ENCODE measurements at regions not wholly inside any gene's neighbourhood (a gene's known extent, or its start where the extent isn't known, plus 50 kb on each side); places are given as distances from the start of the nearest gene placed in this dataset.
"Not testable (repeated sequence)": the region's sequence is repeated elsewhere in the genome, so short reads cannot be mapped to it uniquely, and the experiment has no call there.

- no peak for DNase-seq (ENCODE audit: low read depth in 2 of 2)
Measured at GRCh38 chrY:21033363-21033762, 277.5 kb downstream of the RPS4Y2 start.

GRCh38 chrY:21034151-21035061 lies 278.5 kb downstream of the RPS4Y2 start:
- DNase-seq (ENCODE audit: low read depth in 2 of 2): peak; percentile 16 to 19

- not testable (repeated sequence) for DNase-seq (ENCODE audit: low read depth in 2 of 2)
Measured at GRCh38 chrY:21037398-21037797, 281.5 kb downstream of the RPS4Y2 start.

- no peak for DNase-seq (ENCODE audit: low read depth in 2 of 2)
Measured at GRCh38 chrY:21039811-21040210, 283.9 kb downstream of the RPS4Y2 start.

- not testable (repeated sequence) for DNase-seq (ENCODE audit: low read depth in 2 of 2)
Measured at GRCh38 chrY:21040711-21041110, 284.8 kb downstream of the RPS4Y2 start.

- no peak for DNase-seq (ENCODE audit: low read depth in 2 of 2)
Measured at GRCh38 chrY:21073079-21073478, 317.2 kb downstream of the RPS4Y2 start.

- no peak for DNase-seq (ENCODE audit: low read depth in 2 of 2)
Measured at GRCh38 chrY:21073641-21074260, 317.8 kb downstream of the RPS4Y2 start.

GRCh38 chrY:21075658-21076057 lies 319.8 kb downstream of the RPS4Y2 start:
- DNase-seq (ENCODE audit: low read depth in 2 of 2): no peak

GRCh38 chrY:21079670-21080069 lies 323.8 kb downstream of the RPS4Y2 start:
- DNase-seq (ENCODE audit: low read depth in 2 of 2): no peak

- no peak for DNase-seq (ENCODE audit: low read depth in 2 of 2)
Measured at GRCh38 chrY:21081640-21082611, 326.0 kb downstream of the RPS4Y2 start.

- no peak for DNase-seq (ENCODE audit: low read depth in 2 of 2)
Measured at GRCh38 chrY:21082639-21083038, 326.7 kb downstream of the RPS4Y2 start.

- no peak for DNase-seq (ENCODE audit: low read depth in 2 of 2)
Measured at GRCh38 chrY:21091909-21092308, 336.0 kb downstream of the RPS4Y2 start.

GRCh38 chrY:21102507-21102906 lies 346.6 kb downstream of the RPS4Y2 start:
- no peak for DNase-seq (ENCODE audit: low read depth in 2 of 2)

- DNase-seq (ENCODE audit: low read depth in 2 of 2): no peak
Measured at GRCh38 chrY:21103885-21104284, 348.0 kb downstream of the RPS4Y2 start.

- no peak for DNase-seq (ENCODE audit: low read depth in 2 of 2)
Measured at GRCh38 chrY:21105529-21105928, 349.6 kb downstream of the RPS4Y2 start.

GRCh38 chrY:21111313-21111712 lies 355.4 kb downstream of the RPS4Y2 start:
- DNase-seq (ENCODE audit: low read depth in 2 of 2): no peak

- DNase-seq (ENCODE audit: low read depth in 2 of 2): no peak
Measured at GRCh38 chrY:21121065-21121464, 365.2 kb downstream of the RPS4Y2 start.

- no peak for DNase-seq (ENCODE audit: low read depth in 2 of 2)
Measured at GRCh38 chrY:21135591-21135990, 375.5 kb upstream of the RBMY1B start.

GRCh38 chrY:21138056-21138758 lies 372.9 kb upstream of the RBMY1B start:
- DNase-seq (ENCODE audit: low read depth in 2 of 2): no peak

- DNase-seq (ENCODE audit: low read depth in 2 of 2): no peak
Measured at GRCh38 chrY:21146331-21146730, 364.8 kb upstream of the RBMY1B start.

- no peak for DNase-seq (ENCODE audit: low read depth in 2 of 2)
Measured at GRCh38 chrY:21149971-21150370, 361.2 kb upstream of the RBMY1B start.

All from stimulated activated CD4-positive, alpha-beta T cell treated with anti-CD3 and anti-CD28 coated beads, Interleukin-4, amount 100 ng/mL, for 48 hours (primary cell).